Transverse colon (tissue), 4 donors: ENCODE measurements at regions not wholly inside any gene's neighbourhood (a gene's known extent, or its start where the extent isn't known, plus 50 kb on each side); places are given as distances from the start of the nearest gene placed in this dataset.

Experiments
- CTCF ChIP-seq, 5 experiments: fragments of 200-600 bp in 3 of 5; fragments of 450-650 bp in 2 of 5; sonication (generic) in 3 of 5; IDR thresholded peaks; 1 replicate in 2 of 5; 2 replicates in 3 of 5; pipeline ENCODE4 v1.5.1; 2016 to 2017; ENCODE audit warnings: antibody characterized with exemption in 5 of 5, inconsistent platforms in 3 of 5, mild to moderate bottlenecking in 2 of 5, moderate library complexity in 1 of 5
- POLR2AphosphoS5 ChIP-seq, 3 donors: sonication (generic); formaldehyde crosslinking; IDR thresholded peaks; one replicate each; pipeline ENCODE4 v1.6.1; 2016; ENCODE audit warnings: antibody characterized with exemption in 3 of 3

DNA sequence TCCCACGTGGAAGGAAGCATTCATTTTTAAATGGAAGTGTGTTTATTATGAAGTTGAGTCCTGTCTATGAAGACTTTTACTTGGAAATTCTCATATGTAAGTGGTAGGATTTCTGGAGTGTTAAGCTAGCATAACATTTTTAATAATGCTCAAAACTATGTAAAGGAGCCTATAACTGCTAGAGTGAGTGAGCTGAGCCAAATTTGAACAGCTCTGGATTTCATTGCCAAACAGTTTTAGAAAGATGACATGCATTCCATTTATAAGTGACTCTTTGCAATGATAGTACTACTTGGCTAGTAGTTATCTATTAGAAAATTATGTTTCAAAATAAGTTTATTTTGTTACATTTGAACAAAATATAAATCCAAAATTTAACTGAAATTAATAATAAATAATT is 721.2 kb downstream of the LUZP2 start:
- TF ChIP-seq CTCF (IDR thresholded peaks at IDR 0.05) (no peak), POLR2AphosphoS5 (IDR thresholded peaks at IDR 0.05) (no peak)
